DMS 273 (cell line): ENCODE measurements at regions not wholly inside any gene's neighbourhood (a gene's known extent, or its start where the extent isn't known, plus 50 kb on each side); places are given as distances from the start of the nearest gene placed in this dataset.

Experiments used
- DNase-seq: peaks from one replicate; lab custom pipeline; 2025; ENCODE audit not compliant: unreplicated experiment; lab: John Stamatoyannopoulos, UW

DNA sequence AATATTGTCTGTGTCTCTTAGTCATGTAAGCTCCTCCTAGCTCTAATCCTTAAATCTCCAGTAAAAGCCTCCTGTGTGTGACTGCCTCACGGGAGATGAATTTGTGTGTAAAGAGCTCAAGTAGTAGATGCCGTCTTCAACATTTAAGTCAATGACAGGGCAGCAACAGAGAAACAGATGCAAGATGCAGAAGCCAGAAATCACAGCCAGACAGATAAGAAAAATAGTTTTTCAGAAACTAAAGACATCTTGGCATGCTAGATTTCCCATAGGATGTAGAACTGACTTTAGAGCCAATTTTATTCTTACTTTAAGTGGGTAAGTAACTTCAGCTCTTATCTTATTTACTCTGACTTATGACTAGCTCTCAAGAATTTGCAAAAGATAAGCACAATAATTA is 652.8 kb downstream of the KCNA4 start:
- DNase-seq, result no peak

DNA sequence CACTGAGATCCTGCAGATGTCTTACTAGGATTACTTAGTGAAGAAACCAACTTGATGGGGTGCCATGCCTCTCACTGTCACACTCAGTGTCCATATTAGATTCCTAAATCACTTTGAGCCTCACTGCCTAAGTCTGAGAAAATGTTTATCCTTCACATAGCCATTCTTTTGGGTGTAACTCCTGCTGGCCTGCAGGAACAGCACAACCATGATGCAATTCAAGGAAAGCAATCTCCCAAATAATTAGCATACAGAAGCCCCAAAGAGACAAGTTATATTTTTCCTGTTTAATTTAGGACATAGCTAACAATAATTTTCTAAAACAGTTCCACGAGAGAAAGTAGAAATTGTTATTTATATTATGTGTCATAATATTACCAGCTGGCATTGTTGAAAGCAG is 655.5 kb downstream of the KCNA4 start:
- DNase-seq, result no peak

DNA sequence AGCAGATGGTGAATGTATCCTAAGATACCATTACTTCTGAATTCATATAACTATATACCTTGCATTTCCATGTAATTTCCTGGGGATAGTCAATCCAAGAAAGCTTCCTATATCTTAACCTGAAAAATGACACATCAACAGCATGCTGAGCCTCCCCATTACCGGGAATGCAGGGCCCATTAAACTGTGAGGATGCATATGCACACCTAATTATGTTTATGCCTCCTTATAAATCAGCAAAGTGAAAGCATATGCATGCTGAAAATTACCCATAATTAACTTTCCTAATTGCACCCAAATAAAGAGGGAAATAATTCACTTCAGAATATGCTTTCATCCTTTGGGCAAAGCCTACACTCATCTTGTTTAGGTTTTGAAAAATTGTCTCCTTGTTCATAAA is 663.0 kb downstream of the KCNA4 start:
- DNase-seq, result no peak

DNA sequence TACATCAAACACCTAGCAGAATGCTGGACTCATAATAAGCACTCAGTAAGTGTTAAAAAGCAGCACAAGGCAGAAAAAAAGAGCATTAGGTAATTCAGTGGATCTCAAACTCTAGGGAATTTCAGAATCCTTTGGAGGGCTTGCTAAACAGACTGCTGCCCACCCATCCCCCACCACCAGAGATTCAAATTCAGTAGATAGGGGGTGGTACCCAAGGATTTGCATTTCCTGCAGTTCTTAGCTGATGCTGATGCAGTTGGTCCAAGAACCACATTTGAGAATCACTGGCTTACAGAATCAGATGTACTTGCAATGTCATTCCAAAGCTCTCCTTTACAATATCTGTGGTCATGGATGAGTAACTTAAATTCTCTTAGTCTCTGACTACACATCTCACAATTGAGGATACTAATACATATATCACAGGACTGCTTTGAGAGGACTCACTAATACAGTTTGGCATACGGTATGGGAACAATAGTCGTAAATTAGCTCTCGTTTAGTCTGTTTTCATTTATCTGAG is 664.5 kb downstream of the KCNA4 start:
- DNase-seq, result no peak

DNA sequence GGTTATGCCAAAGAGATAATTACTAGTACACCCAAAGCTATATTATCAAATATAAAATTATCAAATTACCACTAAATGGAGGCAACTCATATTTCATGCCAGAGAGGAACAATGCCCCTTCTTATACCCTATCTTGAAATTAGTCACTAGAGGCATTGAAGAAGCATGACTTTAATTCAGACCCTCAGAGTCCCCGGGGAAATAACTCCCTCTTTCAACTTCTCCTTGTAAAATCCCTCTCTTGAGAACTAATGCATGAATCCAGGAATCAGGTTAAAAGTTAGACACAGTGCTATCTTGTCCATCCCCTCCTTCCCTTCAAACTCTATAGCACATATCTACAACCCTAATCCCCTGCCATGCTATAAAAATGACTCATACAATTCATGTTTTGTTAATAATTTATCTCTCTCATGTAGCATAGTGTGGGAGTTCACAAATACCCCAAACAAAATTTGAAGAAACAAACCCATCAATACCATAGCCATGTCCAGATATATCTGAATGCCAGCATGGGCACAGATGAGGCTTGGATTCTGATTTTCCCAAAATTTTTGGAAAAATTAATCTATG is 665.4 kb downstream of the KCNA4 start:
- no peak for DNase-seq

DNA sequence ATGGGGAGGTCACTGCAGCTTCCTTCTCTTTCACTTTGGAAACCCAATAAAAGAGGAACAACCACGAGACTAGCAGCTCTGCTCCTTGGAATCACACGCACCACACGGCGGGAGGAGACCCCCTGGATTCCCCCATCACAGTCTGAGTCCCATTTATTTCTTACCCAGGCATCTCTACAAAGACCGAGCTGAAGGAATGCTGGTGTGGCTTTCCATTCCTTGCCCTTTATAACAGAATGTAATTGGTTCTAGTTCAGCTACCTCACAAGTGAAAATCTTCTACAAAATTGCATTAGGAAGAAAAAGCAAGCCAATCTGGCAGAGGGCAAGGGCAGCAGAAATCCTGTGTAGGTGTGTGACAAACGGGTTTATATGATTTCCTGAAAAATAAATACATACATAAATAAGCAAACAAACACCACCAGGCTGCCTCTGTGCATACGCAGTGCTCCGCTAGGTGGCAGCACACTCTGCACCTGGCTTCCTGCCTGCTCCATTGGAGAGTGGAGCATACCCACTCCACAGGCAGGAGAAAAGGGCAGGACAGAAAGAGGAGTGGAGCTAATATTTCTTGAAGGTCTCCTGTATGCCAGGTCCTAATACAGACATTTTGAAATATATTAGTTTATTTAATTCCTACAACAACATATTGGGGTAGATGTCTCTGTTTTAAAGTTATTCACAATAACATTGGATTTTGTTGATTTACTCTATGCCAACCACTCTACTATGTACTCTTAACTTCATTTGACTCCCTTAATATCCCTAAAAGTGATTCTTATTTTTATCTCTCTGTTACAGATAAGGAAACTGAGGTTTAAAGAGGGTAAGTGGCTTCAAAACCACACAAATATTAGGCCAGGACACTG is 673.1 kb downstream of the KCNA4 start:
- DNase-seq, result peak; percentile 72

DNA sequence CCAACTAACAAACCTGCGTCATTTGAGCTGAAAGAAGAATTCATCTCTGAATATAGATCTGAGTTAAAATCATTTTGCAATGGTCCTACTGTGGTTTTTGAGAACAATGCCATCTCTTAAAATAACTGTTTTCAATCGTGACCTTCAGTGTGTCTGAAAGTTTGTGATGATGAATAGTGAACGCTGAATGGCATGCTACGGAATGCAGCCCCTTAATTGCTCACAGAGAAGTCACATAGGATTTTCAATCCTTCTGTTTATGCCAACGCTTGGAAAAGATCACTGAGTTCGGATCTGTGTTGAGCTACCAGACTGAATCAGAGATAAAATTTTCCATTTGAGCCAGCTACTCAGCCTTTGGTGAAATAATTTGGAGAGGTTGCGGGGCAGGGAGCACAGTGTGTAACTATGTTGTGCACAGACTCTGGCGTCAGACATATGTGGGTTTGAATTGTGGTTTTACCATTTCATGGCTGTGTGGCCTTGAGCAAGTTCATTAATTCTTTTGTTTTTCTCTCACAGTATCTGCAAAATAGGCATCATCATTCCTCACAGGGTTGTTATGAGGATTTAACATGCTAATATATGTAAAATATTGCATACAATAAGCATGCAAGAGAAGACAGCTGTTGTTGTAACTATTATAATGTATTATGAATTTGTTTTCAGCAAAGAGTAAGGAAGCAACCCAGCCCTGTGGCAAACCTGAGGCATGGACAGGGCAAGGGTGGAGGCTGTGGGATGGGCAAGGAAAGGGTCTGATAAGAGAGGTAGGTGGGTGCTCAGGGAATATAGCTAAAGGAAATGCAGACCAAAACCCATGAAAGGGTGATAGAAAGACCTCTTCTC is 679.9 kb downstream of the KCNA4 start:
- no peak for DNase-seq

DNA sequence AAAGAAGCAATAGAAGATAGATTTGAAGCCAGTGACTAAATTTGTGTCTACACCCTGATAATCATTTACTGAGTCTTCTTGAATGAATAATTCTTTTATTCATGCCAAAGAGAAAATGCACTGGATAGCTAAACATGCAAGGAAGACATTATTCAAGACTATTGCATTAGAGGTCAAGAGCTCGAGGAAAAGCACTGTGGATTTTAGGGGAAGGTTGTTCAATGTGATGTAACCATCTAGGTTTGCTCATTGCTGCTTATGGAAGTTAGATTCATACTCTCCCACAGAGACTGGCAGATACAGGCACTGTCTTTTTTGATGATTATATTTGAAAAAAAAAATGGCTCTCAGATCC is 682.1 kb downstream of the KCNA4 start:
- DNase-seq, result no peak

DNA sequence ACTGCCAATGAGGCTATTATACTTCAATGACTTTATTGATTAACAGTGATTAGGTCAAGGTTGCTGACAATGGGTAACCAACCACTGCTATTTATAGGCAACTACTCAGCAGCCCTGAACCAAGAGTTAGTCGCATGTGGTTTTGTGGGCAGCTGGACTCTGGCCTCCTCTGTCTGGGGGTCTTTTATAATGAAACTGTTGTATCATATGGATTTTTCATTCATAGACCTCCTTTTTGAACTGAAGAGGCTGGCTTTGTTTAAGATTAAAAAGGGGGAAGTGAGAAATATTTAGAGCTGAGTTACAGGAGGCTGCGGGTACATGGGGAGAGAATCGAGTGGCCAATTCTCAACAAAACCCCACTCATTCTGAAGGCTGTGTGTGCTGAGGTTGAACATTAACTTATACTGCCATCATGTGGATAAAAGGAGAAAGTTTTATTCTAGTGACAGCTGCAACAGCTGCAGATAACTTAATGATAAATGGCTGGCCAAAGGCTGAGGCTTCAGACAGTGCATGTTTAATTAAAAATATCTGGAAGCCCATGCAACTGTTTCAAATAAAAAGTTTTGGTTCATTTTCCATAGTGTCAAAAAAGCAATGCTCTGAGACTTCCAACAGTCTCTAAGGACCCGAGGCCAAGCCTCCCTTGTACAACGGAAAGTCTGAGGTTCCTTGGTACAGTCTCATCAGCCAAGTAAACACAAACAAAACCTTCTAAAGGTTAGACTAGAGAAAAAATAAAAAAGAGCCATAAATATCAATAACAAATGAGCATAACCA is 682.6 kb downstream of the KCNA4 start:
- peak; percentile 57 for DNase-seq

DNA sequence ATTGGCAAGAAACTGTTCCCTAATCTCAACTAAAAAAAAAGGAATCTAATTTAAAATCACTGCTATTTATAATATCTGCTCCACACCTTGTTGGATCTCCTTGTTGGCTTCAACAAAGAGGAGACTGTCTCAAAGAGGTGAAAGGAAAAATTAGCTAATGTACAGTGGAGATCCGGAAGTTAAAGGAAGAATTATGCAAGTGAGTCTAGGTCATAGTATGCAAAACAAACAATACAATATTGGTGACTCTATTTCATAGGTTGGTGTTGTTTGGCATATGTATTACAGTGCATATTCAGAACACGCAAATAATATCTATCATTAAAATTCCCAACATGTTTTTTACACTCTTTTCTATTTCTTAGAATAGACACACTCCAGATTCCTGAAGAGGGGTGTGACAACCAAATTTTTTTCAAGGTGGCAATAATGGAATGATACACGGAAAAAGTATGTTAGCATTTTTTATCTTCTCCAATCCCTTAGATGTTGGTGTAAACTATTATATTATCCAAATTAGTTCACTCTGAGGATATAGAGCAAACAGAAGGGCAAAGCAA is 685.3 kb downstream of the KCNA4 start:
- no peak for DNase-seq

DNA sequence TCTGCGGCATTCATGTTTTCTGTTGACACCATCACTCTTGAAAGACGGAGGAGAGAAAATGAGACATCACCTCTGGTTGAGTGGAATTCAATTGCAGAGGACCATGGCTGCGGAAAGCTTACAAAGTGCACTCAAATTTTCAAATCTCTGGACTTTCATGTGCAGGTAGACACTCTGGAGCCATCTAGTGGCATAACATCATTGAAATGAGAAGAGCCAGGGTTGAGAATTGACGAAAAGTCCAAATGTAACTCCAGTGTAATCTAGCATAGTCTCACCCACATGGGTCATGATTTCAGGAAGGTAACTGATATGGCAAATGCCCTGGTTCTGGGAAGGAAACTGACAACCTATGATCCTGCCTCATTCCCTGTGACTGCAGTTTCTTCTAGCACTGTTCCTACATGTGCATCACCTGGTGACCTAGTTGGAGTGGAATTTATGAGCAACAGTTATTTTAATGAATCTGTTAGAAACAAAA is 687.8 kb downstream of the KCNA4 start:
- DNase-seq, result peak; percentile 70

DNA sequence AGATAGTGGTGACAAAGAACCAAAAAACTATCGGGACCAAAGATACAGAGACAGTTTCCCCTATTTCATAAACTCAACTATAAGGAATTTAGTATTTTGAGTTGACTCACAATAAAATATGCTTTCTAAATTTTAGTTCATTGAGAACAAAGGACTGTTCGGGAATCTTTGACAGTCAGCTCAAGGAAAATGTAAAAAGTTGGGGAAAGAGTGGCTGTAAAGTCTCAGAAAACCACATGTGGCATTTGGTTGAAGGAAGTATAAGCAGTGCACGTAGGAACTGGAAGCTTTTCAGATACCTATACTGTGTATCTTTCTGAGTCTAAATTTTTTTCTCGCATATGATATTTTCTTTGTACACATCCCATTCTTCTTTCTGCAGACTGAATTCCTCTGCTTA is 688.9 kb downstream of the KCNA4 start:
- no peak for DNase-seq

DNA sequence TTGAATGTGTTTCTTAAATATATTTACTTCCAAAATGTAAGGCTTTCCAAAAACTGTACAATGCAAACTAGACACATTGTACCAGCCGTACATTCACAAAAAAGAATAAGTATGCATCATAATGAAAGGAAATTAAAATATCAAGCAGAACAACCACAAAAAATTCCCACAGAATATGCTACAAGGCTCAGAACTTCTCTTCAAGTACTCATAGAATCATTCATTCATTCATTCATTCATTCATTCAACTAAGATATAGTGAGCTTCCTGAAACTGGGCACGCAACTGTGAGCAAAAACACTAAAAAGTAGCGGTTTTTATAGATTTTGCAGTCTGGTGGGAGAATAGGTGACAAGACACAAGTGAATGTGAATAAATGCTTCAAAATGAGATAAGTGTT is 690.1 kb downstream of the KCNA4 start:
- no peak for DNase-seq

DNA sequence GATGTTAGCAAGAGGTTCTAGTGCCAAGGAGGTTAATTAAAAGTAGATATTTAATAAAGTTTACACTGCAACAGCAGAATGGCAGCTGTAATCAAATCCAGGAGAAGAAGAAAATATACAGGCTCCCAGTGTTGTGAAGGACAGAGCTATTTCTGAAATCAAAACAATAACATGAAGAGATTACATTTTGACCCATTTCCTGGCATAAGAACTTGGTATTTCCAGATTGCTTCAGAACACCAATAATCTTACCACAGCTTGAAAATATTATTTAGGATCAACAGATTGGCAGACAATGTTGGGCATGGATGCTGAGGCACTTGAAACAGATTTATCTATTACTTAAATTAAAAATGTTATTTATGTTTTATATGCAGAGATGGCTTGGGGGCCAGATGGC is 692.5 kb downstream of the KCNA4 start:
- DNase-seq, result peak; percentile 17

DNA sequence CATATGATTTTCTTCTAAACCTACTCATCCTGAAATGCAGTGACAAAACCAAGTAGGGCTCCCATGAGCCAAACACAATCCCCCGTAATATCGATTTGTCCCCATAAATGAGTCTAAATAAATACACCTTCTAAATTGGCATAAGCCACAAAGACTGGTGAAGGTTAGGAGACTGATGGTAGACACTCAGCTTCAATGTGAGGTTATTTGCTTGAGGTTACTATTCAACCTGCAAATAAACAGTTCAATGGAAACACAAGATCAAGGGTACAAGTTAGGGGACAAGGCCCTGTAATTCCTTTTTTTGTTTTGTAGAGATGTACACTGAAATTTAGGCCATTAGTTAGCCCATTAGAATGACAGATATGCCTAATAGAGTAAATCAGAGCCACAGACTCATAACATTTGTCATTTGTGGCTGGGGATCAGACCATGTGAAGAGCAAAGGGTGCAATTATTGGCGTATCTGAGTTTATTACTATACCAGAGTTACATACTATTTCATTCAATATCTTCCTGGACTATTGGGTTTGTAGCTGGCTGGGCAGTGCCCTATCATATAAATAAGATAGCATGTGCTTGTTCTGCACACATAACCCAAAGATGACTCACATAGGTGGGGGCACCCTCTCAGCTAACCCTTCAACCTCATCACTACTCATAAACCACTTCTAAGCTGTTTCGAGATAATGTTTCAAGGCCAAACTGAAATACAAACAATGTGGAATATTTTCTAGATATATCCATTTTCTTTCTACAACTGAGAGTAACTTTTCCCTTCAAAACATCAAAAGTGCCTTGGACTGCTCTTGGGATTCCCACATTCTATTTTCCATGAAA is 695.3 kb downstream of the KCNA4 start:
- DNase-seq, result no peak

DNA sequence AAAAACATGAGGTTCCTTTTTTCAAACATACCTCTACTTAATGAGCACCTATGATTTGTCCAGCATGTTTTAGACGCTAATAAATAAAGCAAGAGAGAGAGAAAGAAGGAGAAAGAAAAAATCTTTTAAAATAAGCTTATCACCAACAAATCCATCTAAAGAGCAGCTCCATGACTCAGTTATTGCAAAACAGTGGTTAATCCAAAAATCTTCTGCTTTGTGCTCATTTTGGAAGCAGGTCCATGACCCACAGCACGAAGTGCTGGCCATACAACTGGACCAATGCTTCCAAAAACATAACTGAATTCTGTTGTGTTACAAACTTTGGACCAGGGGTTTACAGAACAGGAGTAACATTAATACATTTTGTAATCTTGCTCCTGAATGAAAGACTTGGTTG is 696.6 kb downstream of the KCNA4 start:
- no peak for DNase-seq

DNA sequence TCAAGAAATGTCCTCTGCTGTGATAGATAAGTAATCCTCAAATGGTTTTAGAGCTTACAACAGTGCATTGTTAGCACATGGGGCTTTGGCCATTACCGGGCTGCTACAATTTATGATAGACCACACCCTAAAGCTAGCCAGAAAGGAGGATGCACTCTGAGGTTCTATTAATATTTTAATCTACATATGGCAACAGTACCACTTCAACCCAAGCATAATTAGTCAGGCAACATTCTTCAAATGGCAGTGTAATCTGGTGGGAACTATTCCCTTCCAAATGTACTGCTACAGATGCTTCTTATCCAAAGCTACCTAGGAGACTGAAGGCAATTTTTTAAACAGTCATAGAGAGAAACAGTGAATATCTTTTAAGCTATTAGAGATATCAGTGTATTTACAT is 697.6 kb downstream of the KCNA4 start:
- DNase-seq, result no peak

DNA sequence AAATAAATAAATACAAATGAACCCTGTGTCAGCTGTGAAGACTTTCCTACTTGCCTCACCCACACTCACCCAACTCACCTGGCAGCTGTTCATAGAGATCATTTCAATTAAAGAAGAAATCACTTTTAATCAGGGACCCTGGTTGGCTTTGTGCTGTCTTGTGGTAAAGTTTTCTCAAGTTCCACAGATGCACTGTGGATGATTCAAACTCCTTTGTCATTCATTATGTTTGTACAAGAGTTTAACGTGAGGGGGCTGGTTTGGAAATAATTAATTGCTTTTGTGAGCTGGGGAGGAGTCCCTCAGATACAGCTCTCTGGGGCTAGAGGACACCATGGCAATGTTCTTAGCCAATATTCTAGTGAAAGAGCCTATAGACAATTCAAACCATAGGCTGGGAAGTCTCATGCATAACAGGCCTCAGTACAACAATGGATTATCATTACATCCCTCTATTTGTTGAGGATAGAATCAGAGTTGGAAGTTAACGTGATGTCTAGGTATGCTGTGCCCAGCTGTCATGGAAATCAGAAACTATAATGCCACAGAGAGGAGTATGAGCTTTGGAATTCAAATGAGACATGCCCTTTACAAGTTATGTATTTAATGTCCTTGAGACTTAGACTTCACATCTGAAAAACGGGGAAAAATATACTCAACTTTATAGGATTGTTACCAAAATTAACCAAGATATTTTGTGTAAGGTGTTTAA is 698.5 kb downstream of the KCNA4 start:
- DNase-seq, result no peak

DNA sequence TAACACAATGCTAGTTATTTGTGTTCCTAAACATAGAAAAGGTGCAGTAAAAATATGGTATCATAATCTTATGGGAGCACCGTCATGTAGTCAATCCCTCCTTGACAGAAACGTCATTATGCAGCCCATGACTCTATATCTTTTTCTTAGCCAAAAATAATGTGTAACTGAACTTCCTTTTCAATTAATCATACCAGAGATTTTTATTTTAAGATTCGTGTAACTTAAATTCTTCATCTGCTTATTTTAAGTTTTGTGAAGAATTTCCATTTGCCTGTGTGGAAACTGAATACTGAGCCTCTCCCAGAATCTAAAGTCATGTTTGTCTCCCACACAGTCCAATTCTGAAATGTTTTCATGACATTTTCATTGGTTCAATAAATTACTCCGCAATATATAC is 699.1 kb downstream of the KCNA4 start:
- no peak for DNase-seq
